ENCODE measurements at regions not wholly inside any gene's neighbourhood (a gene's known extent, or its start where the extent isn't known, plus 50 kb on each side); places are given as distances from the start of the nearest gene placed in this dataset.

DNA sequence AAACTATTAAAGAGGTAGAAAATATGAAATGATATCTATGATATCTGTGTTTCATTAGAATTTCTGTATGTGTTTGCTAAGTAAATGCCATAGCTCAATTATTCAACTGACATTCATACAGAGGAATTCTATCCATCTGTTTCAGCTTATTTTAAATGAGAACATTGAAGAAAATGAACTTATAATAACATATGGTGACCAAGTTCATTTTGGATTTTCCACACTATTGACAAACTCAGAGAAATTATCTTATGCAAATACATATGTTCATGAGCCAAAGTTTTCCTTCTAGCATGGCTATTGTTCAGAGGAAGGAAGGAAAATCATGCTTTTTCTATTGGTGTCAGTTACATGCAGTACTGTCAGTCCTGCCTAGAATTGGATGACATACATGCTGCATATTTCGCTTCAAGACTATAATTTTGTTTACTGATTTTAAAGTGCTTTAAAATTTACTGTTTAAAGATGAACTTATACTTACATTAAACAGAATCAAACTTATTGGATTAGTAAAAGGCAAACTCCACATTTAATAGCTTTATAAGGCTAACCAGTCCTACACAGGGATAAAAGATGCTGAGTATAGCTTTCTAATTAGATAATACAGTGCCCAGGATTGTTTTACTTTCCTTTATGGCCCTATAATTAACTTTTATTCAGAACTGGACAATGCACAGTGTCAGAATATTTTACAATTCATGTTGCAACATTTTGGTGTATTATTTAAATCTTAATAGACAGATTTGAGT is 646.2 kb downstream of the TRAM1L1 start:
- no peak for ATAC-seq
- POLR2A ChIA-PET = no interaction called here

GRCh38 chr4:116438417-116438816 is 647.0 kb downstream of the TRAM1L1 start:
- DNase-seq (ENCODE audit: low read depth, low spot score) = no peak
- in situ Hi-C loops (cut with HindIII; ENCODE audit: low pct_unique_long_range_greater_than_20kb, low sequenced_read_pairs) (no loop called here), intact Hi-C loops (cut with micrococcal nuclease; ENCODE audit: unreplicated experiment) (no loop called here)
- Histone ChIP-seq H3K4me1 (ENCODE audit: control insufficient read depth, insufficient read depth, low read length) (no peaks in the 10 kb centered on the region), H3K9me3 (ENCODE audit: control insufficient read depth, insufficient read depth, low read depth, low read length) (no peaks in the 10 kb centered on the region), H3K36me3 (ENCODE audit: control insufficient read depth, insufficient read depth, low read length) (no peaks in the 10 kb centered on the region), H3K27ac (ENCODE audit: low read length) (no peak overlapping the region), H3K27me3 (ENCODE audit: control insufficient read depth, insufficient read depth, low read length) (no peaks in the 10 kb centered on the region), H3K4me3 (ENCODE audit: low read depth in 2 of 2, low read length in 2 of 2) (no peak overlapping the region)
- no peak for TF ChIP-seq SIN3A (IDR thresholded peaks at IDR 0.05; ENCODE audit: borderline replicate concordance, insufficient read depth, low read depth, low read length)
- no peak for TF ChIP-seq TCF7L2 (IDR thresholded peaks at IDR 0.05; ENCODE audit: low read depth, low read length)
- TF ChIP-seq REST (IDR thresholded peaks at IDR 0.05; ENCODE audit: insufficient read depth in 1 of 2, low read depth in 2 of 2, low read length in 1 of 2) = no peak
- BruUV-seq (replicated peaks) = no TSS peak
- ATAC-seq = no peak
- POLR2A ChIA-PET = no interaction called here
- CTCF ChIA-PET = no interaction called here

More for the DNA sequence above, 646.2 kb downstream of the TRAM1L1 start:
- TF ChIP-seq SIN3A (IDR thresholded peaks at IDR 0.05; ENCODE audit: borderline replicate concordance, insufficient read depth, low read depth, low read length) = no peak
- TF ChIP-seq CTCF (IDR thresholded peaks at IDR 0.05) = no peak
- TF ChIP-seq POLR2AphosphoS5 (IDR thresholded peaks at IDR 0.05; ENCODE audit: low read depth, low read length) = no peak
- no peak for TF ChIP-seq TCF7L2 (IDR thresholded peaks at IDR 0.05; ENCODE audit: low read depth, low read length)
- no peak for TF ChIP-seq REST (IDR thresholded peaks at IDR 0.05; ENCODE audit: insufficient read depth in 1 of 2, low read depth in 2 of 2, low read length in 1 of 2)
- Histone ChIP-seq H3K4me1 (ENCODE audit: control insufficient read depth, insufficient read depth, low read length) (no peaks in the 10 kb centered on the region), H3K27ac (ENCODE audit: low read length) (no peak overlapping the region), H3K36me3 (ENCODE audit: control insufficient read depth, insufficient read depth, low read length) (no peaks in the 10 kb centered on the region), H3K27me3 (ENCODE audit: control insufficient read depth, insufficient read depth, low read length) (no peaks in the 10 kb centered on the region), H3K9me3 (ENCODE audit: control insufficient read depth, insufficient read depth, low read depth, low read length) (no peaks in the 10 kb centered on the region), H3K4me3 (ENCODE audit: low read depth in 2 of 2, low read length in 2 of 2) (no peak overlapping the region)
- no TSS peak for BruUV-seq (replicated peaks)
- in situ Hi-C loops (cut with HindIII; ENCODE audit: low pct_unique_long_range_greater_than_20kb, low sequenced_read_pairs) (no loop called here), intact Hi-C loops (cut with micrococcal nuclease; ENCODE audit: unreplicated experiment) (no loop called here)
- no peak for DNase-seq (ENCODE audit: low read depth, low spot score)
- CTCF ChIA-PET = no interaction called here
